H9 (cell line): ENCODE measurements at regions not wholly inside any gene's neighbourhood (a gene's known extent, or its start where the extent isn't known, plus 50 kb on each side); places are given as distances from the start of the nearest gene placed in this dataset.

Experiments
- DNase-seq: peaks from one replicate; pipeline ENCODE4 v3.0.0-alpha.2; 2017
- H2AFZ ChIP-seq: one replicate; pipeline ENCODE4 v1.6.1; 2013; ENCODE audit warnings: mild to moderate bottlenecking, low read length, control low read depth, moderate library complexity
- H2AK5ac ChIP-seq: 2 replicates; pipeline ENCODE4 v1.6.1; 2013; ENCODE audit warnings: low read length, control low read depth, mixed read lengths; ENCODE audit not compliant: insufficient read length
- H2BK120ac ChIP-seq: one replicate; pipeline ENCODE4 v1.6.1; 2013; ENCODE audit warnings: low read depth, mild to moderate bottlenecking, low read length, control low read depth, inconsistent platforms; ENCODE audit not compliant: poor library complexity, severe bottlenecking
- H2BK12ac ChIP-seq: 2 replicates; pipeline ENCODE4 v1.6.1; 2013; ENCODE audit warnings: low read length, control low read depth, mixed read lengths, low read depth; ENCODE audit not compliant: insufficient read length
- H2BK15ac ChIP-seq: 2 replicates; pipeline ENCODE4 v1.6.1; 2013; ENCODE audit warnings: low read depth, low read length, control low read depth
- H2BK20ac ChIP-seq: one replicate; pipeline ENCODE4 v1.6.1; 2013; ENCODE audit warnings: low read depth, mild to moderate bottlenecking, low read length, control low read depth, inconsistent platforms; ENCODE audit not compliant: poor library complexity, severe bottlenecking
- H2BK5ac ChIP-seq: 2 replicates; pipeline ENCODE4 v1.6.1; 2013; ENCODE audit warnings: low read length, control low read depth, mixed read lengths; ENCODE audit not compliant: insufficient read length
- H3K14ac ChIP-seq: 2 replicates; pipeline ENCODE4 v1.6.1; 2013; ENCODE audit warnings: low read length, control low read depth; ENCODE audit not compliant: insufficient read depth
- H3K18ac ChIP-seq: 2 replicates; pipeline ENCODE4 v1.6.1; 2013; ENCODE audit warnings: low read depth, mild to moderate bottlenecking, mixed read lengths, low read length, control low read depth; ENCODE audit not compliant: insufficient read length
- H3K23ac ChIP-seq: 2 replicates; pipeline ENCODE4 v1.6.1; 2013; ENCODE audit warnings: low read length, control low read depth, mixed read lengths, low read depth; ENCODE audit not compliant: insufficient read length
- H3K23me2 ChIP-seq: 2 replicates; pipeline ENCODE4 v1.6.1; 2013; ENCODE audit warnings: low read depth, mild to moderate bottlenecking, mixed read lengths, low read length, control low read depth; ENCODE audit not compliant: insufficient read length, poor library complexity, severe bottlenecking
- H3K27ac ChIP-seq: 2 replicates; pipeline ENCODE4 v1.5.1; 2013; ENCODE audit warnings: low read length, control low read depth, mixed read lengths, low read depth; ENCODE audit not compliant: insufficient read length
- H3K27me3 ChIP-seq: 2 replicates; pipeline ENCODE4 v1.6.1; 2013; ENCODE audit warnings: low read length, control low read depth, inconsistent platforms; ENCODE audit not compliant: insufficient read depth
- H3K4ac ChIP-seq: 2 replicates; pipeline ENCODE4 v1.6.1; 2013; ENCODE audit warnings: low read depth, mild to moderate bottlenecking, control low read depth, inconsistent platforms, low read length, moderate library complexity
- H3K4me1 ChIP-seq: 2 replicates; pipeline ENCODE4 v1.6.1; 2013; ENCODE audit warnings: low read length, control low read depth, inconsistent platforms; ENCODE audit not compliant: insufficient read depth
- H3K4me2 ChIP-seq: 2 replicates; pipeline ENCODE4 v1.6.1; 2013; ENCODE audit warnings: low read length, control low read depth, mixed read lengths; ENCODE audit not compliant: insufficient read length, insufficient read depth
- H3K56ac ChIP-seq: 2 replicates; pipeline ENCODE4 v1.6.1; 2013; ENCODE audit warnings: low read depth, mild to moderate bottlenecking, mixed read lengths, low read length, control low read depth; ENCODE audit not compliant: insufficient read length
- H3K79me1 ChIP-seq: 2 replicates; pipeline ENCODE4 v1.6.1; 2013; ENCODE audit warnings: low read depth, mild to moderate bottlenecking, moderate library complexity, low read length, control low read depth, inconsistent platforms; ENCODE audit not compliant: insufficient read depth, poor library complexity, severe bottlenecking
- H3K79me2 ChIP-seq: 2 replicates; pipeline ENCODE4 v1.6.1; 2013; ENCODE audit warnings: low read length, control low read depth, inconsistent platforms; ENCODE audit not compliant: insufficient read depth
- H3K9ac ChIP-seq: 2 replicates; pipeline ENCODE4 v1.6.1; 2013; ENCODE audit warnings: low read length, control low read depth, mixed read lengths; ENCODE audit not compliant: insufficient read length; ENCODE audit errors: extremely low read depth
- H3K9me3 ChIP-seq: one replicate; pipeline ENCODE4 v1.6.1; 2013; ENCODE audit warnings: low read depth, low read length, inconsistent platforms; ENCODE audit not compliant: control insufficient read depth
- H3T11ph ChIP-seq: one replicate; pipeline ENCODE4 v1.6.1; 2013; ENCODE audit warnings: mild to moderate bottlenecking, low read length, control low read depth, inconsistent platforms
- H4K20me1 ChIP-seq: one replicate; pipeline ENCODE4 v1.6.1; 2013; ENCODE audit not compliant: control insufficient read depth, insufficient read length, insufficient read depth
- H4K5ac ChIP-seq: 2 replicates; pipeline ENCODE4 v1.6.1; 2013; ENCODE audit warnings: low read depth, mild to moderate bottlenecking, mixed read lengths, low read length, control low read depth; ENCODE audit not compliant: insufficient read length
- H4K8ac ChIP-seq: replicated peaks from 2 replicates; pipeline ENCODE4 v1.6.1; 2013; ENCODE audit warnings: low read length, control low read depth, mixed read lengths, low read depth; ENCODE audit not compliant: insufficient read length
- H4K91ac ChIP-seq: 2 replicates; pipeline ENCODE4 v1.6.1; 2013; ENCODE audit warnings: low read depth, mild to moderate bottlenecking, moderate library complexity, mixed read lengths, low read length, control low read depth; ENCODE audit not compliant: insufficient read length
- H3K27ac Mint-ChIP-seq, 3 experiments: 2 replicates in 2 of 3; 3 replicates in 1 of 3; pipeline ENCODE4 v1.8.0; 2020 to 2021; ENCODE audit warnings: mixed read lengths in 3 of 3, mild to moderate bottlenecking in 1 of 3, moderate library complexity in 1 of 3
- H3K27me3 Mint-ChIP-seq: 2 replicates; pipeline ENCODE4 v1.8.0; 2021; ENCODE audit warnings: low read depth, mild to moderate bottlenecking, moderate library complexity, mixed read lengths
- H3K36me3 Mint-ChIP-seq, 3 experiments: 2 replicates in 2 of 3; 3 replicates in 1 of 3; pipeline ENCODE4 v1.8.0; 2020 to 2021; ENCODE audit warnings: low read depth in 3 of 3, mixed read lengths in 3 of 3; ENCODE audit not compliant: insufficient read depth in 1 of 3
- H3K4me1 Mint-ChIP-seq, 2 experiments: 2 replicates each; pipeline ENCODE4 v1.8.0; 2020; ENCODE audit warnings: mixed read lengths in 2 of 2
- H3K4me3 Mint-ChIP-seq, 2 experiments: 2 replicates in 1 of 2; 3 replicates in 1 of 2; pipeline ENCODE4 v1.8.0; 2020 to 2021; ENCODE audit warnings: mild to moderate bottlenecking in 2 of 2, mixed read lengths in 2 of 2, moderate library complexity in 1 of 2
- H3K9me3 Mint-ChIP-seq, 2 experiments: 2 replicates in 1 of 2; 3 replicates in 1 of 2; pipeline ENCODE4 v1.8.0; 2020; ENCODE audit warnings: mild to moderate bottlenecking in 2 of 2, mixed read lengths in 2 of 2, moderate library complexity in 1 of 2
- CTCF ChIP-seq: fragments of 200-600 bp; sonication (generic); conservative IDR thresholded peaks from 3 replicates; pipeline ENCODE4 v1.8.0; 2021; ENCODE audit warnings: antibody characterized with exemption, mild to moderate bottlenecking
- WGBS: extraction: QIAGEN DNeasy Blood & Tissue Kit; methylation state at CpG from one replicate; pipeline ENCODE4 v1.1.7; 2013; ENCODE audit warnings: missing lambda C conversion rate, low lambda C conversion rate, mixed read lengths; ENCODE audit not compliant: insufficient read length; ENCODE audit errors: extremely low coverage; 5-methylcytosine and 5-hydroxymethylcytosine counted together

GRCh38 chr22:48348855-48349254, 1478.8 kb downstream of the BRD1 start:
- Histone ChIP-seq H3K79me1 (no peaks in the 10 kb centered on the region), H3K9ac (no peak overlapping the region), H2BK120ac (no peak overlapping the region), H3K79me2 (no peaks in the 10 kb centered on the region), H4K5ac (no peak overlapping the region), H2BK5ac (no peak overlapping the region), H3K14ac (no peak overlapping the region), H3K18ac (peak overlapping the region; percentile 21), H2AK5ac (no peak overlapping the region), H4K20me1 (no peaks in the 10 kb centered on the region), H3K23me2 (no peaks in the 10 kb centered on the region), H2BK12ac (no peak overlapping the region), H2AFZ (no peak overlapping the region), H3K4me1 (peaks cover 2% of the 10 kb centered on the region; the same call in 1 of the 2 replicates), H3K4me2 (no peak overlapping the region), H4K8ac (peak overlapping the region; percentile 65), H4K91ac (no peak overlapping the region), H3K9me3 (no peaks in the 10 kb centered on the region), H3K27me3 (no peaks in the 10 kb centered on the region), H2BK20ac (no peak overlapping the region), H3K4ac (no peak overlapping the region), H3K56ac (peak overlapping the region; percentile 21), H2BK15ac (no peak overlapping the region), H3T11ph (no peak overlapping the region), H3K23ac (no peak overlapping the region), H3K27ac (no peak overlapping the region)
- peaks cover 2 to 8% of the 10 kb centered on the region in 2 experiments for H3K4me1 Mint-ChIP-seq
- no peaks in the 10 kb centered on the region for H3K36me3 Mint-ChIP-seq
- no peaks in the 10 kb centered on the region for H3K9me3 Mint-ChIP-seq
- H3K27ac Mint-ChIP-seq: no peak overlapping the region
- TF ChIP-seq CTCF: no peak
- H3K27me3 Mint-ChIP-seq: peaks cover 15% of the 10 kb centered on the region
- no peak overlapping the region for H3K4me3 Mint-ChIP-seq
- no peak for DNase-seq
- 100% methylated on average over 1 of the region's 1 CpG for WGBS
